NB4 (cell line): ENCODE measurements at regions not wholly inside any gene's neighbourhood (a gene's known extent, or its start where the extent isn't known, plus 50 kb on each side); places are given as distances from the start of the nearest gene placed in this dataset.

Source experiments
- DNase-seq: peaks from one replicate; pipeline ENCODE4 v3.0.0; 2010; ENCODE audit warnings: low read depth
- H3K4me3 ChIP-seq: one replicate; pipeline ENCODE4 v1.5.1; 2011; ENCODE audit warnings: mild to moderate bottlenecking, low read depth, low read length, moderate library complexity
- CTCF ChIP-seq: IDR thresholded peaks from one replicate; pipeline ENCODE4 v1.5.1; 2012; ENCODE audit warnings: low read depth, low read length
- MYC ChIP-seq: IDR thresholded peaks from 2 replicates; pipeline ENCODE4 v1.6.1; 2011; ENCODE audit warnings: low read depth, low read length
- POLR2A ChIP-seq: IDR thresholded peaks from 2 replicates; pipeline ENCODE4 v1.6.1; 2011; ENCODE audit warnings: mild to moderate bottlenecking; ENCODE audit not compliant: insufficient read length; ENCODE audit errors: extremely low read depth
- TF ChIP-seq, protein P1 (sequence below): IDR thresholded peaks from 2 replicates; pipeline ENCODE4 v1.6.1; 2011; ENCODE audit warnings: low read depth, low read length

GRCh38 chr6:24994812-24995211 lies 59.1 kb upstream of the RIPOR2 start:
- no peak overlapping the region for H3K4me3 ChIP-seq
- no peak for TF ChIP-seq CTCF
- TF ChIP-seq MYC: no peak
- TF ChIP-seq, protein P1, sequence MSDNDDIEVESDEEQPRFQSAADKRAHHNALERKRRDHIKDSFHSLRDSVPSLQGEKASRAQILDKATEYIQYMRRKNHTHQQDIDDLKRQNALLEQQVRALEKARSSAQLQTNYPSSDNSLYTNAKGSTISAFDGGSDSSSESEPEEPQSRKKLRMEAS: no peak
- TF ChIP-seq POLR2A: no peak
- no peak for DNase-seq

DNA sequence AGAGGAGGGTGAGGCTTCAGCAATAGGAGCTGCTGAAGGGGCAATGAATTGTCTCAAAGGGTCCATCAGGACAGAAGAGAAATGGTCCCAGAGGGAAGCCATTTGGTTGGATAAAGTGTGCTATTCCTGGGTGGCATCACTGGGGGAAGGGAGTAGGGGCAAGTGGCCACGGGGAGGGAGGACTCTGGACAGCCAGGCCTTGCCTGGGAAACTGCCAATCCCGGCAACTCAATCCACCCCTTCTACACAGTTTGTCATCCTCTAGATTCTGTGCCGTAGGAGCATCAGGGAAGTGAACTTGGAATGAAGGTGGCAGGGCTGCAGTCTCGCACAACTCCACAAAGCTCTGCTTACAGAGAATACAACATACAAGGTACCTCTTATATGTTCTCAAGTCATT lies 59.5 kb upstream of the RIPOR2 start:
- no peak for TF ChIP-seq MYC
- TF ChIP-seq CTCF: no peak
- TF ChIP-seq, protein P1: no peak
- TF ChIP-seq POLR2A: no peak
- no peak for DNase-seq
- H3K4me3 ChIP-seq: no peak overlapping the region

- H3K4me3 ChIP-seq: no peak overlapping the region
- TF ChIP-seq CTCF: no peak
- no peak for TF ChIP-seq MYC
- TF ChIP-seq, protein P1: no peak
- no peak for TF ChIP-seq POLR2A
- peak; percentile 72 for DNase-seq
Measured at GRCh38 chr6:24996269-24996836, 60.6 kb upstream of the RIPOR2 start.

- TF ChIP-seq MYC: no peak
- TF ChIP-seq, protein P1: no peak
- no peak for TF ChIP-seq POLR2A
- DNase-seq: no peak
- no peak overlapping the region for H3K4me3 ChIP-seq
Measured at GRCh38 chr6:24997231-24997630, 61.5 kb upstream of the RIPOR2 start.

DNA sequence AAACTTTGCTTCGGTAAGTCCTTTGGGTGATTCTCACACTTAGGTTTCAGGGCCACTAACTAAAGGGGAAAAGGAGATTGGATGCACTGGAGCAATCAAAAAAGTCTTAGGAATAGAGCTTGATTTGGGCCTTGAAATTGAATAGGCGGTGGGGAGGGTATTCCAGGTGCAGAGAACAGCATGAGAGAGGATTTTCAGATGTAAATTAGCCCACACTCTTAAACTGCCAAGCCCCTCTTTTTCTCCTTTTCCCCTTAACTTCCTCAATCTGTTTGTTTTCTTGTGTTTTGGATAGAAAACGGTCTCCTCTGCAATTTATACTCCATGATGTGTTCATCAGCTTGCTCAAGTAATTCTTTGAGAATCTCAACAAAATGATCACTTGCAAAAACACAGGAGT lies 62.1 kb upstream of the RIPOR2 start:
- H3K4me3 ChIP-seq: no peak overlapping the region
- no peak for TF ChIP-seq MYC
- TF ChIP-seq, protein P1: no peak
- DNase-seq: no peak

- TF ChIP-seq, protein P1: no peak
- TF ChIP-seq CTCF (no peak), POLR2A (no peak), MYC (no peak)
- H3K4me3 ChIP-seq: no peak overlapping the region
- no peak for DNase-seq
Measured at GRCh38 chr6:25002326-25003091, 66.7 kb upstream of the RIPOR2 start.
